ENCODE measurements at regions not wholly inside any gene's neighbourhood (a gene's known extent, or its start where the extent isn't known, plus 50 kb on each side); places are given as distances from the start of the nearest gene placed in this dataset.
A peak's percentile ranks its signal among the peaks of the same experiment; 100 is the strongest.
"Not testable (repeated sequence)": the region's sequence is repeated elsewhere in the genome, so short reads cannot be mapped to it uniquely, and the experiment has no call there.

DNA sequence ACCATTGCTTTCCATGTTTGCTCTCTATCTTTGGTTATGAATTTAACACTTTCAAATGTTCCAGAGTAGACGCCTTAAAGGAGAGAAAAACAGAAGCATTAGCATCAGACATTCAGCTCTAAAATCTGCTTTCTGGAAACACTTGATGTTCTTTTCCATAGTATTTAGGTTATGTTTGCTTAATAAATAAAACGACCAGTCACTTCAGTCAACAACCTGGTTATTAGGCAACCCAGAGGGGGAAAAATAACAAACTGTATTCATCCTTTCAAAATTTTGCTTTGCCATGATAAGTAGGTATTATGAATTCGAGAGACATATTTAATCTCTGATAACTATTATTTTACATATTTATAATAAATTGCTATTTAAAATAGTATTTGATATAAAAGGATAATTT is 1044.7 kb downstream of the CDH9 start:
- no peak overlapping the region for H3K4me3 Mint-ChIP-seq
- no peaks in the 10 kb centered on the region for H3K36me3 Mint-ChIP-seq
- POLR2A ChIA-PET = no interaction called here
- no peaks in the 10 kb centered on the region for H3K27me3 Mint-ChIP-seq
- ATAC-seq (ENCODE audit: low read depth) (no peak), DNase-seq (no peak)
- no peaks in the 10 kb centered on the region for H3K4me1 Mint-ChIP-seq
- H3K27ac Mint-ChIP-seq = no peak overlapping the region
- peaks cover 4% of the 10 kb centered on the region for H3K9me3 Mint-ChIP-seq

DNA sequence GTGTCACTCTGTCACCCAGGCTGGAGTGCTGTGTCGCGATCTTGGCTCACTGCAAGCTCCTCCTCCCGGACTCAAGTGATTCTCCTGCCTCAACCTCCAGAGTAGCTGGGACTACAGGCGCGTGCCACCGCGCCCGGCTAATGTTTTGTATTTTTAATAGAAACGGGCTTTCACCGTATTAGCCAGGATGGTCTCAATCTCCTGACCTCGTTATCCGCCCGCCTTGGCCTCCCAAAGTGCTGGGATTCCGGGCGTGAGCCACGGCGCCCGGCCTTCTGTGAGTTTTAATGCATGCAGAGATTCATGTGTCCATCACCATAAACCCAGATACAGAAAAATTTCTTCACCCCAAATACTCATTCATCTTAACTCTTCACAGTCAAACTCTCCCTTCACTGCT is 1046.7 kb downstream of the CDH9 start:
- ATAC-seq (ENCODE audit: low read depth) = no peak
- no peaks in the 10 kb centered on the region for H3K27me3 Mint-ChIP-seq

DNA sequence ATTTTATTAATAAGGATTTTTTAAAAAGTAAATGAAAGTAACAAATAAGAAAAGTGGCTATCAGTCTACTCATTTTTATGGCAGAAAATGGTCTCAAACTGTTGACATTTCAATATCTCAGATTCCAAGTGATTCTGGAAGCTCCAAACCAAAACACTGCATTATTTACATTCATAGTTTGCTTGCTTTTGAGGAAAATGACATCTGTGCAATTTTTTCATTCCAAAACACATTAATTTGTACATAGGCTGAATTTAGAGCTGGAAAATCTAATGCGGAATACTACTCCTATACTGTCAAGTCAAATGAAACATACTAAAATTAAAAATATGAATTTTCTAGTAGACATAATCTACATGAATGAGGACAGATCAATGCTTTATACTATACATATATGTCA is 1047.6 kb downstream of the CDH9 start:
- DNase-seq = no peak
- no peak for ATAC-seq (ENCODE audit: low read depth)

More for the DNA sequence above, 1046.7 kb downstream of the CDH9 start:
- peak overlapping the region; percentile 5 for H3K27ac Mint-ChIP-seq
- no peak overlapping the region for H3K4me3 Mint-ChIP-seq
- H3K9me3 Mint-ChIP-seq = peaks cover 4% of the 10 kb centered on the region
- DNase-seq = no peak
- no peaks in the 10 kb centered on the region for H3K36me3 Mint-ChIP-seq
- POLR2A ChIA-PET = no interaction called here
- no peaks in the 10 kb centered on the region for H3K4me1 Mint-ChIP-seq

DNA sequence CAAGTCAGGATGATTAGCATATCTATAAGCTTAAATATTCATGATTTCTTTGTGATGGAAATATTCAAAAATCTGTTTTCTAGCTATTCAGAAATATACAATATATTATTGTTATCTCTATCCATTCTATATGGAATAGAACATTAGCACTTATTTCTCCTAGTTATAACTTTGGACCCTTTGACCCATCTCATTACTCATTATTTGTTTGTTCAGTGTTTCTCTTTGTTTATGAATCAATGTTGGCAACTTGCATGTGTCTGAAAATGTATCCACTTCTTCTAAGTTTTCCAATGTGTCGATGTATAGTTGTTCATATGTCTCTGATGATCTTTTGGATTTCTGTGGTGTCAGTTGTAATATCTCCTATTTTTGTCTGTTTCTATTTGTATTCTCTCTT is 1059.3 kb downstream of the CDH9 start:
- DNase-seq = no peak
- H3K27ac Mint-ChIP-seq = no peak overlapping the region
- ATAC-seq (ENCODE audit: low read depth) = no peak
- H3K27me3 Mint-ChIP-seq = no peaks in the 10 kb centered on the region
- no peak overlapping the region for H3K4me3 Mint-ChIP-seq
- POLR2A ChIA-PET = no interaction called here
- H3K4me1 Mint-ChIP-seq = no peaks in the 10 kb centered on the region
- H3K36me3 Mint-ChIP-seq = no peaks in the 10 kb centered on the region
- H3K9me3 Mint-ChIP-seq = peaks cover 13% of the 10 kb centered on the region

More for the DNA sequence above, 1047.6 kb downstream of the CDH9 start:
- Mint-ChIP-seq H3K36me3 (no peaks in the 10 kb centered on the region), H3K4me1 (no peaks in the 10 kb centered on the region), H3K9me3 (peaks cover 4% of the 10 kb centered on the region), H3K4me3 (no peak overlapping the region), H3K27me3 (no peaks in the 10 kb centered on the region), H3K27ac (no peak overlapping the region)
- POLR2A ChIA-PET = no interaction called here

DNA sequence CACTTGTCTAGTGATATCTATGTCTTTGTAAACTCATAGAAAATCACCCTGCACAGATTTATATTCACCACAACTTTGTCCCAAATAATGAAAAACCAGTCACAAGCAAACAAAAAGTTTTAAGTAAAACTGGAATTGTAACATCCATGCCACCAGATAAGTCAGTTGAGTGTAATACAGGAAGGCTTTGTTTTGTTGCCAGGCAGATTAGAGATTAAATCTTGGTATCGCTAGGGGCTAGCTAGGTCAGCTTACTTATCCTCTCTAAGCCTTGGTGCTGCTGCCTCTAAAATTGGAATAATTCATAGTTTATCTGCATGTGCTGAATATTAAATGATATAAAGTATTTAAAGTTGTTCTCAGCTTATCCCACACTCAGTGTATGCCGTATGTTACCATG is 1062.5 kb downstream of the CDH9 start:
- Mint-ChIP-seq H3K4me3 (no peak overlapping the region), H3K27me3 (no peaks in the 10 kb centered on the region), H3K36me3 (no peaks in the 10 kb centered on the region), H3K4me1 (no peaks in the 10 kb centered on the region), H3K27ac (no peak overlapping the region), H3K9me3 (peaks cover 17% of the 10 kb centered on the region)
- DNase-seq (no peak), ATAC-seq (ENCODE audit: low read depth) (no peak)
- POLR2A ChIA-PET = no interaction called here

DNA sequence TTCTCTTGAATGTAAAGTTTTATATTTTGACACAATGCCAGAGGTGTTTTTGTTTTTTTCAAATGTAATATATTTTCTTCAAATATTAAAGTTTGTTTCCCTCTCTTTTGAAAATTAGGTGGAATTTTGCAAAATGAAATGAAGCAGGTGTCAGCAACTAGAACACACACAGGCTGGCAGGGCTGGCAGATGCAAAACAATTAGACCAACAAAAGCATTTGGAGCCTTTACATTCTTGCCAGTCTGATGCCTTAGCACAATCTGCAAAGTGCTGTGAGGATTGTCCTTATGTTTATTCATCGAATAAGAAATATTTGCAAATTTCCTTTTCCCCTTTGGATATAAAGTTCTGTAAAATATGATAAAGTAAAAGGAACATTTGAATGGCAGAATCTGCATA is 1063.9 kb downstream of the CDH9 start:
- Mint-ChIP-seq H3K36me3 (no peaks in the 10 kb centered on the region), H3K4me1 (no peaks in the 10 kb centered on the region), H3K27ac (no peak overlapping the region), H3K4me3 (no peak overlapping the region), H3K27me3 (no peaks in the 10 kb centered on the region), H3K9me3 (peaks cover 11% of the 10 kb centered on the region)
- DNase-seq = no peak
- no peak for ATAC-seq (ENCODE audit: low read depth)
- POLR2A ChIA-PET = no interaction called here

DNA sequence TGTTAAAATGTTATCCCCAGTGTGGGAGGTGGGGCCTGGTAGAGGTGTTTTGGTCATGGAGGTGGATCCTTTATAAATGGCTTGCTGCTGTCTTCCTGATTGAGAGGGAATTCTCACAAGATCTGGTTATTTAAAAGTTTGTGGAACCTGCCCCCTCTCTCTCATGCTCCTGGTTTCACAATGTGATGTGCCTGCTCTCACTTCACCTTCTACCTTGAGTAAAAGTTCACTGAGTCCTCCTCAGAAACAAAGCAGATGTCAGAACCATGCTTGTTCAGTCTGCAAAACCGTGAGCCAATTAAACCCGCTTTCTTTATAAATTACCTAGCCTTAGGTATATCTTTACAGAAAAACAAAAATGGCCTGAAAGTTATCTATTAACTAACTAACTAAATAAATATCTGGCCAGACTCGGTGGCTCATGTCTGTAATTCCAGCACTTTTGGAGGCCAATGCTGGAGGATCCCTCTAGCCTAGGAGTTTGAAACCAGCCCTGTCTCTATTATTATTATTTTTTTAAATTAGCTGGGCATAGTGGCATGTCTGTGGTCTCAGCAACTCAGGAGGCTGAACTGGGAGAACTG is 1067.4 kb downstream of the CDH9 start:
- H3K27ac Mint-ChIP-seq = no peak overlapping the region
- no peaks in the 10 kb centered on the region for H3K27me3 Mint-ChIP-seq
- POLR2A ChIA-PET = no interaction called here
- H3K4me3 Mint-ChIP-seq = no peak overlapping the region
- no peaks in the 10 kb centered on the region for H3K4me1 Mint-ChIP-seq
- H3K9me3 Mint-ChIP-seq = peaks cover 7% of the 10 kb centered on the region
- no peaks in the 10 kb centered on the region for H3K36me3 Mint-ChIP-seq
- ATAC-seq (ENCODE audit: low read depth) = no peak
- DNase-seq = no peak

DNA sequence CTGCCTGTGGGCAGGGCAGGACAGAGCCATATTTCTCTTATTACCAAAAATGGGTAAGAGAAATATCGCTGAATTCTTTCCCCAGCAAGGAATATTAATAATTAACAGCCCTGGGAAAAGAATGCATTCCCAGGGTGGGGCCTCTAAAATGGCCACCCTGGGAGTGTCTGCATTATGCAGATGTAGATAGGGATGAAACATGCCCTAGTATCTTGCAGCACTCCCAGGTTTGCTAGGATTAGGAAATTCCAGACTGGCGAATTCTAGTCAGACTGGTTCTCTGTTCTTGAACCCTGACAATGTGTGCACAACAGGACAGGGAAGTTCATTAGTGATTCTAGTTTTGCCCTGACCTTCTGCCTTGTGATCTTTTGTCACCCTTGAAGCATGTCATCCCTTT is 1069.3 kb downstream of the CDH9 start:
- ATAC-seq (ENCODE audit: low read depth); H3K9me3 Mint-ChIP-seq; H3K4me3 Mint-ChIP-seq; H3K36me3 Mint-ChIP-seq; H3K4me1 Mint-ChIP-seq; POLR2A ChIA-PET; DNase-seq; H3K27me3 Mint-ChIP-seq; H3K27ac Mint-ChIP-seq: not testable (repeated sequence)

DNA sequence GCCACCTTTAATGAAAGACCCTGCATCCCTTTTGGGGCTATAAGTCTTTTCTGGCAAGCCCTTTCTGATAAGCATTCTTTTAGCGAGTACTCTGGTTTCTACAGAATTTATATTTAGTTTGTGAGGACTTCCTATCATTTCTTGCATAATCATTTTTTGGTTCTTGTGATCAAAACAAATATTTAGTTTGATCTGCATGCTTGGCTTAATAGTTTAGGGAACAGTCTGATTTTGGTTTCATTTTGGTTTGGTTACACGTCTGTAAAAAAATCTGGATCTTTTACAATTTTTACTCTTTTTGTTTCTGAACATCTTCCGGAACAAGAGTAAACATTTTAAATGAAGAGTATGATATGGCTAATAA is 1074.4 kb downstream of the CDH9 start:
- DNase-seq (no peak), ATAC-seq (ENCODE audit: low read depth) (no peak)
- H3K36me3 Mint-ChIP-seq = no peaks in the 10 kb centered on the region
- H3K9me3 Mint-ChIP-seq = peaks cover 7% of the 10 kb centered on the region
- no peaks in the 10 kb centered on the region for H3K4me1 Mint-ChIP-seq
- no peak overlapping the region for H3K27ac Mint-ChIP-seq
- H3K27me3 Mint-ChIP-seq = no peaks in the 10 kb centered on the region
- POLR2A ChIA-PET = no interaction called here
- no peak overlapping the region for H3K4me3 Mint-ChIP-seq

DNA sequence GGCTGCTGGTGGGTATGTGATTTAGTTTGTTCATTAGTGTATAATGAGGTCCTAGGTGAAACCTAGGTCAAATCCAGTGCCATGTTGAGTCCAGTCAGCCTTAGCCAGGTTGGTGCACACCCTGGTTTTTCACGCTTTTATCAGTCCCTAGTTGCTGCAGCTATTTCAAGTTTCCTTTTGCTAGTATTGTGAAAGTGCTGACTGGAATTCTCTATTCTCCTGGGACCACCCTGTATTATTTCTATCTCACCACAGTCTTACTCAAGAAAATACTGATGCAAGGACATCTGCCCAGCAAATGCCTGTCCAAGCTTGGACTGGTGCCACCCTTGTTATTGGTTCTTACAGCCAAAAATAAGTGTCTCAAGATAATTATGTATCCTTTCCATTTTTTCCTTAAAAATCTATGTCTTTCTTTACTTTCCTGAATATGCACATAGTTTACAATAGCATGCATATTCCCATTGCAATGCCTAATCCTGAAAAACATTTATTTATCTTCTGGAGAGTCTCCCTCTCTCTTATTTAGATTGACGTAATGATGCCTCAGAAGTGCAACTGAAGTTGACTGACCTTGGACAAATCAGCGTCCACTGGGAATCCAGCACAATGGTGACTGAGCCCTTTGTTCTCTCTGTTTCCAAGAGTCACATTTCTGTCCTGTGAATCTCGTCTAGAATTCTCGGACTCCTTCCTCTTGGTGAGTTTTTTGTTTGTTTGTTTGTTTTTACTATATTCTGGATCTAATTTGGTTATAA is 1075.0 kb downstream of the CDH9 start:
- Mint-ChIP-seq H3K27me3 (no peaks in the 10 kb centered on the region), H3K27ac (no peak overlapping the region), H3K4me1 (no peaks in the 10 kb centered on the region), H3K36me3 (no peaks in the 10 kb centered on the region), H3K9me3 (peaks cover 5% of the 10 kb centered on the region), H3K4me3 (no peak overlapping the region)
- DNase-seq = no peak
- no peak for ATAC-seq (ENCODE audit: low read depth)
- POLR2A ChIA-PET = no interaction called here

DNA sequence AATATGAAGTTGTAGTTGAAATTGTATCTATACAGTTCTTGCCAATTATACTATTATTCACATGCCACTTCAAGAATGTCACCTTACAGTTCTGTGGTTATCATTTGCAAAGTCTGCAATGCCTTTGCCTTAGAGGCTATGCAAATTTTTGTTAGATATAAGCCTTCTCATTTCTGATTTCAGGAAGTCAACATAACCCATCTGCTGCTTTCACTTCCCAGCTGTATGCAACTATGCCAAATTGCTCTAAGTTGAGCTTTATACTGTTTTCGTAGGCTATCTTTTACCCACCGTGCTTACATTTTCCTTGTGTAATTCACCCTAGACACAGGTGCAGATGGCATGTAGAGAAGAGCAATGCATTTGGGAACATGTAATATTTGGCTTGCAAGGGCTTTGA is 1083.0 kb downstream of the CDH9 start:
- peaks cover 7% of the 10 kb centered on the region for H3K9me3 Mint-ChIP-seq
- DNase-seq = no peak
- POLR2A ChIA-PET = no interaction called here
- no peaks in the 10 kb centered on the region for H3K4me1 Mint-ChIP-seq
- H3K36me3 Mint-ChIP-seq = no peaks in the 10 kb centered on the region
- no peaks in the 10 kb centered on the region for H3K27me3 Mint-ChIP-seq
- H3K27ac Mint-ChIP-seq = no peak overlapping the region
- H3K4me3 Mint-ChIP-seq = no peak overlapping the region
- no peak for ATAC-seq (ENCODE audit: low read depth)

DNA sequence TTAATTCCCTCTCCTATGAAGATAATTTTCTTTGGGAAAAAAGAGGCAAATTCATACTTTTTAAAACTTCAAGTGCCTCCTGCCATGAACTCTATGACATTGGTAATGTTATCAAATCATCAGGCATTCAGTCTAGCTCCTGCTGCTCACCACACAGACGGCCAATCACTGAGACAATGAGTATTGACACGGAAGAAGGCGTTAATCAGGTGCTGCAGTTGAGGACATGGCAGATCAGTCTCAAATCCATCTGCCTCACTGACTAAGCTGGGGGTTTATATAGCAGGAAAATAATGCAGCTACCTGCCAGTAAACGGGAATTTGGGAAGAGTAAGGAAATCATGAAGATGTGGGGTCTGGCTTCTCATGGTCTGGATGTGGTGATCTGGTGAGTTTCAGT is 1087.7 kb downstream of the CDH9 start:
- ATAC-seq (ENCODE audit: low read depth) (no peak), DNase-seq (no peak)
- H3K27ac Mint-ChIP-seq = no peak overlapping the region
- no peaks in the 10 kb centered on the region for H3K4me1 Mint-ChIP-seq
- peaks cover 13% of the 10 kb centered on the region for H3K9me3 Mint-ChIP-seq
- H3K4me3 Mint-ChIP-seq = no peak overlapping the region
- H3K36me3 Mint-ChIP-seq = no peaks in the 10 kb centered on the region
- POLR2A ChIA-PET = no interaction called here
- no peaks in the 10 kb centered on the region for H3K27me3 Mint-ChIP-seq

DNA sequence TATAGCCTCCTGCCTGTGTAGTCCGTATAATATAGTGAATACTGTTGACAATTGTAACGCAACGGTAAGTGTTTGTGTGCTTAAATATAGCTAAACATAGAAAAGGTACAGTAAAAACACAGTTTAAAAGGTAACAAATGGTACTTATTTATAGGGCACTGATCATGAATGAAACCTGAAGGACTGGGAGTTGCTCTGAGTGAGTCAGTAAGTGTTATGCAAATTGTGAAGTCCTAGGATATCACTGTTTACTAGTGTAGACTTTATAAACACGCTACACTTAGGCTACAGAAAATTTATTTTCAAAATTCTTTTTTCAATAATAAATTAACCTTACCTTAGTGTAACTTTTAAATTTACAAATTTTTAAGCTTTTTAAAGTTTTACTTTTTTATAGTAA is 1090.1 kb downstream of the CDH9 start:
- ATAC-seq (ENCODE audit: low read depth) (no peak), DNase-seq (no peak)
- peaks cover 15% of the 10 kb centered on the region for H3K9me3 Mint-ChIP-seq
- H3K36me3 Mint-ChIP-seq = no peaks in the 10 kb centered on the region
- H3K27ac Mint-ChIP-seq = no peak overlapping the region
- POLR2A ChIA-PET = no interaction called here
- H3K27me3 Mint-ChIP-seq = no peaks in the 10 kb centered on the region
- H3K4me3 Mint-ChIP-seq = no peak overlapping the region
- H3K4me1 Mint-ChIP-seq = no peaks in the 10 kb centered on the region

DNA sequence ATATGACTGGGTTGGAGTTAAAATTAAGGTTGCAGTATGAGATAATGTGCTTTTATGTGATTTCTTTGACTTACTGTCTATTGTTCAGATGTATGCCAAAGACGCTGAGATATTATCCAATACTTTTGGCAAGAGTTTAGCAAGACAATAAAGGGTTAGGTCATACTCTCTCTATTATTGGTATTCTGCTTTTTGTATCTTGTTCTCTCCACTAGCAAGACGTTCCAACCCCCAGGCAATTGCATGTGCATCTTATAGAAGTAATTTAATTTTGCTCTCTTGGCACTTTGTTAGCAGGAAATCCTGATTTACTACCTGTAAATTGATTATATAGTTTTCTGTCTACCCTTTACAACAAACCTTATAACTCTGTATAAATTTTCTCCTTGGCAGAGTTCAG is 1093.6 kb downstream of the CDH9 start:
- no peak overlapping the region for H3K27ac Mint-ChIP-seq
- DNase-seq (no peak), ATAC-seq (ENCODE audit: low read depth) (no peak)
- H3K9me3 Mint-ChIP-seq = peaks cover 11% of the 10 kb centered on the region
- H3K36me3 Mint-ChIP-seq = no peaks in the 10 kb centered on the region
- no peaks in the 10 kb centered on the region for H3K4me1 Mint-ChIP-seq
- H3K27me3 Mint-ChIP-seq = no peaks in the 10 kb centered on the region
- POLR2A ChIA-PET = no interaction called here
- H3K4me3 Mint-ChIP-seq = no peak overlapping the region

DNA sequence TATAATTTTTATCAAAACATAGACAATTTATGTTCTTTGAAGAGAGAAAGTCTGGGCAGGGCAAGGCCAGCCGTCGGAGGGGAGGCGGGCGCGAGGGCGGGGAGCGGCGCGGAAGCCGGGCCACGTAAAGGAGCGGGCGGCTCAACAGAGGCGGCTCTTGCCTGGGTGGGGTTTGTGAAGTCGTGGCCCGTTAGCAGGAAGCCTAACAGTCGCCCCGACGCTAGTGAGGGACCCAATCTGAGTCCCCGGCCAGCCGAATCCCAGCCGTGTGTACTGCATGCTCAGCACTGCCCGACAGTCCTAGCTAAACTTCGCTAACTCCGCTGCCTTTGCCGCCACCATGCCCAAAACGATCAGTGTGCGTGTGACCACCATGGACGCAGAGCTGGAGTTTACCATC is 1129.2 kb downstream of the CDH9 start:
- ATAC-seq (ENCODE audit: low read depth) (no peak), DNase-seq (no peak)
- H3K36me3 Mint-ChIP-seq = no peaks in the 10 kb centered on the region
- no peak overlapping the region for H3K4me3 Mint-ChIP-seq
- POLR2A ChIA-PET = no interaction called here
- H3K27ac Mint-ChIP-seq = no peak overlapping the region
- H3K9me3 Mint-ChIP-seq = peaks cover 8% of the 10 kb centered on the region
- H3K27me3 Mint-ChIP-seq = no peaks in the 10 kb centered on the region
- no peaks in the 10 kb centered on the region for H3K4me1 Mint-ChIP-seq
